SK-N-MC (cell line): ENCODE measurements at regions not wholly inside any gene's neighbourhood (a gene's known extent, or its start where the extent isn't known, plus 50 kb on each side); places are given as distances from the start of the nearest gene placed in this dataset.

Source experiments
- EZH2 ChIP-seq: fragments of 200-600 bp; sonication (generic); IDR thresholded peaks from one replicate; pipeline ENCODE4 v1.6.1; 2017; ENCODE audit warnings: antibody characterized with exemption
- FOXP2 ChIP-seq: optimal IDR thresholded peaks from 2 replicates; pipeline ENCODE3; 2011; ENCODE audit warnings: mild to moderate bottlenecking, moderate library complexity; ENCODE audit not compliant: insufficient read depth; ENCODE audit errors: extremely low read length, control extremely low read depth
- POLR2AphosphoS5 ChIP-seq: IDR thresholded peaks from 2 replicates; pipeline ENCODE4 v1.6.1; 2012; ENCODE audit warnings: mild to moderate bottlenecking, low read depth, low read length, borderline replicate concordance

GRCh38 chr6:139611327-139612134, 237.1 kb upstream of the CITED2 start:
- TF ChIP-seq EZH2: no peak
- no peak for TF ChIP-seq POLR2AphosphoS5
- no peak for TF ChIP-seq FOXP2
